Activated T-helper 17 cell treated with anti-CD3 and anti-CD28 coated beads, Interleukin-2, amount 50 U/mL, for 72 hours (primary cell): ENCODE measurements at regions not wholly inside any gene's neighbourhood (a gene's known extent, or its start where the extent isn't known, plus 50 kb on each side); places are given as distances from the start of the nearest gene placed in this dataset.
"Not testable (repeated sequence)": the region's sequence is repeated elsewhere in the genome, so short reads cannot be mapped to it uniquely, and the experiment has no call there.

ENCODE experiments used
- ATAC-seq: fragments of 150-1000 bp; cut with Tn5 transposase; replicated peaks from 2 replicates; pipeline ENCODE4 v1.10.0; 2021; ENCODE audit warnings: mild to moderate bottlenecking, moderate library complexity
- H3K27ac Mint-ChIP-seq: one replicate; pipeline ENCODE4 v1.8.0; 2022; ENCODE audit warnings: mixed read lengths
- H3K27me3 Mint-ChIP-seq: one replicate; pipeline ENCODE4 v1.8.0; 2022; ENCODE audit warnings: mixed read lengths
- H3K36me3 Mint-ChIP-seq: one replicate; pipeline ENCODE4 v1.8.0; 2022; ENCODE audit warnings: low read depth, mild to moderate bottlenecking, mixed read lengths
- H3K4me1 Mint-ChIP-seq: one replicate; pipeline ENCODE4 v1.8.0; 2022; ENCODE audit warnings: mixed read lengths
- H3K4me3 Mint-ChIP-seq: one replicate; pipeline ENCODE4 v1.8.0; 2022; ENCODE audit warnings: mild to moderate bottlenecking, mixed read lengths
- H3K9me3 Mint-ChIP-seq: one replicate; pipeline ENCODE4 v1.8.0; 2022; ENCODE audit warnings: mixed read lengths

GRCh38 chr11:23840872-23841271 lies 656.0 kb upstream of the LUZP2 start:
- Mint-ChIP-seq H3K27me3 (no peaks in the 10 kb centered on the region), H3K4me1 (no peaks in the 10 kb centered on the region), H3K9me3 (peaks cover 23% of the 10 kb centered on the region), H3K27ac (no peak overlapping the region), H3K4me3 (no peak overlapping the region), H3K36me3 (no peaks in the 10 kb centered on the region)
- ATAC-seq = no peak

DNA sequence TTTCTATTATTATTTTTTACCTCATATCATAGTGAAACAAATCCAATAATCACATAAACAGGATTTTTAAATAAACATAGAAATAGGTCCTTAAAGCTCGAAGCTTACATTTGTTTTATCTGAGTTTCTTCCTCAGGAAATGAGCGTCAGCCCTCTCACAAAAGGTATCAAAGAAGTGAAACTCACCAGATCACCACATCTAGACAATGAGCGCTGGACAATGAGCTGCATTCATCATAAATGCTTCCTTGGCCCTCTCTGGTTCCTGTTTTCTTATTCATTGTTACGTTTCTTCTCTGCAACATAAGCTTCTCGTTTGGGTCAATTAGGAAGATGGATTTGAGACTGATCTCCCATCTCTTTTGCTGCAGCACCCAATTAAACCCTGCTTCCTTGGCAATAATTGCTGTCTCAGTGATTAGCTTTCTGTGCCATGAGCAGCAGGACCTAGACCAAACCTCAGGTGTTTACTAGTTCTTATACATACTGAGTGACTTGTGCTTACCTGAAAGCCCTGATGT lies 649.9 kb upstream of the LUZP2 start:
- no peak overlapping the region for H3K27ac Mint-ChIP-seq
- H3K27me3 Mint-ChIP-seq = no peaks in the 10 kb centered on the region
- no peak for ATAC-seq
- no peaks in the 10 kb centered on the region for H3K36me3 Mint-ChIP-seq
- no peak overlapping the region for H3K4me3 Mint-ChIP-seq
- H3K4me1 Mint-ChIP-seq = no peaks in the 10 kb centered on the region
- H3K9me3 Mint-ChIP-seq = peaks cover 26% of the 10 kb centered on the region

- Mint-ChIP-seq H3K4me1 (no peaks in the 10 kb centered on the region), H3K9me3 (peaks cover 11% of the 10 kb centered on the region)
Observed at GRCh38 chr11:23851216-23851615, 645.6 kb upstream of the LUZP2 start.

GRCh38 chr11:23856654-23857053 lies 640.2 kb upstream of the LUZP2 start:
- H3K4me3 Mint-ChIP-seq = no peak overlapping the region
- no peaks in the 10 kb centered on the region for H3K9me3 Mint-ChIP-seq
- ATAC-seq = no peak
- H3K27me3 Mint-ChIP-seq = no peaks in the 10 kb centered on the region
- no peaks in the 10 kb centered on the region for H3K4me1 Mint-ChIP-seq
- H3K36me3 Mint-ChIP-seq = no peaks in the 10 kb centered on the region
- H3K27ac Mint-ChIP-seq = no peak overlapping the region

More at GRCh38 chr11:23851216-23851615, 645.6 kb upstream of the LUZP2 start:
- no peak overlapping the region for H3K4me3 Mint-ChIP-seq
- ATAC-seq = no peak
- no peaks in the 10 kb centered on the region for H3K27me3 Mint-ChIP-seq
- H3K36me3 Mint-ChIP-seq = no peaks in the 10 kb centered on the region
- no peak overlapping the region for H3K27ac Mint-ChIP-seq

DNA sequence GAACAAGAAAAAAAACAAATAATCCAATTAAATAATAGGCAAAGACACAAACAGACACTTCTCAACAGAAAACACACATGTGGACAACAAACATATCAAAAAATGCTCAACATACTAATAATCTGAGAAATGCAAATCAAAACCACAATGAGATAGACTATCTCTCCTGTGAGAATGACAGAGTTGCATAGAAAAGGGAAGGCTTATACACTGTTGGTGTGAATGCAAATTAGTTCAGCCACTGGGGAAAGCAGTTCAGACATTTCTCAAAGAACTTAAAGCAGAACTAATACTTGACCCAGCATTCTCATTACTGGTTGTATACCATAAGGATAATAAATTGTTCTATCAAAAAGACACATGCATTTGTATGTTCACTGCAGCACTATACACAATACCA lies 637.8 kb upstream of the LUZP2 start:
- Mint-ChIP-seq H3K4me1 (no peaks in the 10 kb centered on the region), H3K27me3 (no peaks in the 10 kb centered on the region), H3K9me3 (peaks cover 4% of the 10 kb centered on the region), H3K27ac (no peak overlapping the region), H3K36me3 (no peaks in the 10 kb centered on the region), H3K4me3 (no peak overlapping the region)
- no peak for ATAC-seq

- Mint-ChIP-seq H3K36me3 (no peaks in the 10 kb centered on the region), H3K9me3 (peaks cover 4% of the 10 kb centered on the region), H3K4me3 (no peak overlapping the region), H3K27ac (no peak overlapping the region), H3K27me3 (no peaks in the 10 kb centered on the region), H3K4me1 (no peaks in the 10 kb centered on the region)
- ATAC-seq = no peak
Observed at GRCh38 chr11:23861615-23862014, 635.2 kb upstream of the LUZP2 start.

- Mint-ChIP-seq H3K36me3 (no peaks in the 10 kb centered on the region), H3K27me3 (no peaks in the 10 kb centered on the region), H3K9me3 (peaks cover 6% of the 10 kb centered on the region), H3K27ac (no peak overlapping the region), H3K4me3 (no peak overlapping the region), H3K4me1 (no peaks in the 10 kb centered on the region)
- ATAC-seq = no peak
Observed at GRCh38 chr11:23865341-23865975, 631.4 kb upstream of the LUZP2 start.

DNA sequence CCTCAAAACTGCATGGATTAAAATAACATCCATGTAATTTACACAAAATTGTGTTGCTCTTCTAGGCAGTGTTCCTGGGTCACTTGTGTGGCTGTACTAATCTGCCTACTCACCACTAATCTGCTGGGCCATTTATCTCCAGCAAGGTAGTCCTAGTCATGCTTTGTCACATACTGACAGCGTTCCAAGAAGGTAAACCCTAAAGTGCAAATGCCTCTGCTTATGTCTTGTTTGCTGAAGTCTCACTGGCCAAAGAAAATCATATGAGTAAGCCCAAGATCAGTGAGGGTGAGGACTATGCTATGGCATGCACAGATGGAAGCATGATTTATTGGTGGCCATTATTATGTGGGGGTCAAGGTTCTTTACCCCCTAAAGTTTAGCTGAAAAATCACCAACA lies 630.2 kb upstream of the LUZP2 start:
- H3K9me3 Mint-ChIP-seq = peaks cover 12% of the 10 kb centered on the region
- no peaks in the 10 kb centered on the region for H3K4me1 Mint-ChIP-seq
- no peak overlapping the region for H3K27ac Mint-ChIP-seq
- no peak for ATAC-seq
- H3K4me3 Mint-ChIP-seq = no peak overlapping the region
- no peaks in the 10 kb centered on the region for H3K27me3 Mint-ChIP-seq
- no peaks in the 10 kb centered on the region for H3K36me3 Mint-ChIP-seq

DNA sequence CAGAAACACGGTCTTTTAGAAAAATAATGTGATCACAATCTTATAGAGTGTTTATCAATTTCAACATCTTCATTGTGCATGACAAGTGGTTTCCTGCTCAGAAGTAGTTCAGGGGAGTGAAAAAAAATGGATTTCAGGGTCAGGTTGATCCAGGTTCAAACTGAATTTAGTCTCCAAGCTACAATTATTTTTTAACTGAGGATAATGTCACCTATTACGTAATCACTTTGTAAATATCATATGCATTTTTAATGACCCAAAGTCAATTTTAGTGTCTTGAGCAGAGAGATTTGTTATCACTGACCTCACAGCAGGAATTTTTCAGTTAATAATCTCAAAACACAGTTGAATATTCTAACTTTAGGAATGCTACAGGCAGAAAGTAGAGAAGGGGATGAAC lies 627.2 kb upstream of the LUZP2 start:
- Mint-ChIP-seq H3K27me3 (no peaks in the 10 kb centered on the region), H3K9me3 (peaks cover 7% of the 10 kb centered on the region), H3K36me3 (no peaks in the 10 kb centered on the region), H3K27ac (no peak overlapping the region), H3K4me3 (no peak overlapping the region), H3K4me1 (no peaks in the 10 kb centered on the region)
- ATAC-seq = no peak

DNA sequence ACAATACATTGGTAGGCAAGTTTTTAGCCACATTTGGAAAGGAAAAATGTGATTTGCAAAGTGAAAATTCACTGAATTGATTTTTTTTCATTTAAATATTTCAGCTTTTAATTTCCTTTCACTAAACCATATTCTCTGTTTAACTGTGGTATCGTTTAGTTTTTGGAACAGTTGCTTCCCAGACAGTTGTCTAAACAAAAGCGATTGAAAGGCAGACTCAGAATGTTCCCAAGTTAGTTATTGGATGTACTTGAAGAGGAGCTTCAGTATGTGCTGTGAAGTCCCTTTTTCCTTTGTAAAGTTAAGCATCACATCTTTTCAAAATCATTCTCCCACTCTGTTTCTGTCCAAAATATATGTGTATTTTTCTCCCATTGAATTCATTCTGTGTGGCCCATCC lies 623.4 kb upstream of the LUZP2 start:
- H3K4me1 Mint-ChIP-seq = no peaks in the 10 kb centered on the region
- H3K27me3 Mint-ChIP-seq = no peaks in the 10 kb centered on the region
- H3K27ac Mint-ChIP-seq = no peak overlapping the region
- peaks cover 7% of the 10 kb centered on the region for H3K9me3 Mint-ChIP-seq
- H3K4me3 Mint-ChIP-seq = no peak overlapping the region
- H3K36me3 Mint-ChIP-seq = no peaks in the 10 kb centered on the region
- ATAC-seq = no peak

- Mint-ChIP-seq H3K4me1 (no peaks in the 10 kb centered on the region), H3K4me3 (no peak overlapping the region), H3K36me3 (no peaks in the 10 kb centered on the region), H3K27ac (no peak overlapping the region), H3K9me3 (peaks cover 10% of the 10 kb centered on the region), H3K27me3 (no peaks in the 10 kb centered on the region)
- ATAC-seq = no peak
Observed at GRCh38 chr11:23875176-23875850, 621.5 kb upstream of the LUZP2 start.

DNA sequence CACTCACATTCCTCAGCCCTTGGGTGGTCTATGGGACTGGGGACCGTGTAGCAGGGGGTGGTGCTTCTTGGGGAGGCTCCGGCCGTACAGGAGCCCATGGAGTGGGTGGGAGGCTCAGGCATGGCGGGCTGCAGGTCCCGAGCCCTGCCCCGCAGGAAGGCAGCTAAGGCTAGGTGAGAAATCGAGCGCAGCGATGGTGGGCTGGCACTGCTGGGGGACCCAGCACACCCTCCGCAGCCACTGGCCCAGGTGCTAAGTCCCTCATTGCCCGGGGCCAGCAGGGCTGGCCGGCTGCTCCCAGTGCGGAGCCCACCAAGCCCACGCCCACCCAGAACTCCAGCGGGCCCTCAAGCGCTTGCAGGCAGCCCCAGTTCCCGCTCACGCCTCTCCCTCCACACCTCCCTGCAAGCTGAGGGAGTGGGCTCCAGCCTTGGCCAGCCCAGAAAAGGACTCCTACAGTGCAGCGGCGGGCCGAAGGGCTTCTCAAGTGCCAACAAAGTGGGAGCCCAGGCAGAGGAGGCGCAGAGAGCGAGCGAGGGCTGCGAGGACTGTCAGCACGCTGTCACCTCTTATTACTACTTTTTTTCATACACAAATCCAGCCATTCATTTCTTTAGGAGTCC lies 613.3 kb upstream of the LUZP2 start:
- peaks cover 11% of the 10 kb centered on the region for H3K9me3 Mint-ChIP-seq
- not testable (repeated sequence) for H3K4me1 Mint-ChIP-seq, ATAC-seq, H3K36me3 Mint-ChIP-seq, H3K4me3 Mint-ChIP-seq, H3K27ac Mint-ChIP-seq, H3K27me3 Mint-ChIP-seq

GRCh38 chr11:23884341-23884740 lies 612.5 kb upstream of the LUZP2 start:
- H3K4me3 Mint-ChIP-seq = no peak overlapping the region
- no peaks in the 10 kb centered on the region for H3K36me3 Mint-ChIP-seq
- H3K4me1 Mint-ChIP-seq = no peaks in the 10 kb centered on the region
- no peak for ATAC-seq
- H3K27me3 Mint-ChIP-seq = no peaks in the 10 kb centered on the region
- H3K27ac Mint-ChIP-seq = no peak overlapping the region
- peaks cover 11% of the 10 kb centered on the region for H3K9me3 Mint-ChIP-seq

GRCh38 chr11:23885801-23886200 lies 611.1 kb upstream of the LUZP2 start:
- no peaks in the 10 kb centered on the region for H3K4me1 Mint-ChIP-seq
- H3K4me3 Mint-ChIP-seq = no peak overlapping the region
- no peaks in the 10 kb centered on the region for H3K36me3 Mint-ChIP-seq
- no peak overlapping the region for H3K27ac Mint-ChIP-seq
- no peak for ATAC-seq
- H3K9me3 Mint-ChIP-seq = peaks cover 11% of the 10 kb centered on the region
- H3K27me3 Mint-ChIP-seq = no peaks in the 10 kb centered on the region

DNA sequence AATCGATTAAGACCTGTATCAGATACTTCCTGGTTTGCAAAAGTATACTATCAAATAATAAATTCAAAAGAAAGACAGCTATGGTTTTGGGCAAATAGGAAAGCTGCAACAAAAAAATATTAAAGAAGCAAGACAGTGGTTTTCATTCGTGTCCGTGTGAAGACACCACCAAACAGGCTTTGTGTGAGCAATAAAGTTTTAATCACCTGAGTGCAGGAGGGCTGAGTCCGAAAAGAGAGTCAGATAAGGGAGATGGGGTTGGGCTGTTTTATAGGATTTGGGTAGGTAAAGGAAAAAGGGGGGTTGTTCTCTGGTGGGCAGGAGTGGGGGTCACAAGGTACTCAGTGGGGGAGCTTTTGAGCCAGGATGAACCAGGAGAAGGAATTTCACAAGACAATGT lies 609.7 kb upstream of the LUZP2 start:
- not testable (repeated sequence) for H3K27me3 Mint-ChIP-seq, ATAC-seq, H3K4me1 Mint-ChIP-seq, H3K27ac Mint-ChIP-seq, H3K4me3 Mint-ChIP-seq, H3K36me3 Mint-ChIP-seq
- H3K9me3 Mint-ChIP-seq = peaks cover 21% of the 10 kb centered on the region
